GM18870 (cell line): ENCODE measurements at regions not wholly inside any gene's neighbourhood (a gene's known extent, or its start where the extent isn't known, plus 50 kb on each side); places are given as distances from the start of the nearest gene placed in this dataset.
"Not testable (repeated sequence)": the region's sequence is repeated elsewhere in the genome, so short reads cannot be mapped to it uniquely, and the experiment has no call there.

Experiments
- ATAC-seq: cut with Tn5 transposase; IDR thresholded peaks from one replicate; pipeline ENCODE4 v1.9.1; 2021; ENCODE audit warnings: moderate library complexity; ENCODE audit not compliant: unreplicated experiment

- no peak for ATAC-seq
Observed at GRCh38 chr2:15681089-15681885, 89.6 kb downstream of the DDX1 start.

DNA sequence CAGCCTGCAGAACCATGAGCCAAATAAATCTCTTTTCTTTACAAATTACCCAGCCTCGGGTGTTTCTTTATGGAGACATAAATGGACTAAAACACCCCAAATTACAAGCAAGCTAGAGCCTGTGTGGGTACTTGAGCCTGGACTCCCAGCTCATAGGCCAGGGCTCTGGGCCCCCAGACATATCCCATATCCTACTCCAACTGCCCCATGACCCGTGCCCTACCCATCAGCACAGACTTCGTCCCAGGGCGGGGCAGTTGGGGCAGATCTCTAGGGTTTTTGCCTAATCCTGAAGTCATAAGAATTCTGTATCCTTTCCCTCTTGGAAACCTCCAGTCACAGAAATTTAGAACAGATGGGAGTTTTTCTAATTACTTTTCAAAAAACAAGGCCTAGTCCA lies 90.7 kb downstream of the DDX1 start:
- no peak for ATAC-seq

GRCh38 chr2:15684161-15685039 lies 92.7 kb downstream of the DDX1 start:
- no peak for ATAC-seq

GRCh38 chr2:15685143-15685542 lies 93.5 kb downstream of the DDX1 start:
- ATAC-seq, result no peak

DNA sequence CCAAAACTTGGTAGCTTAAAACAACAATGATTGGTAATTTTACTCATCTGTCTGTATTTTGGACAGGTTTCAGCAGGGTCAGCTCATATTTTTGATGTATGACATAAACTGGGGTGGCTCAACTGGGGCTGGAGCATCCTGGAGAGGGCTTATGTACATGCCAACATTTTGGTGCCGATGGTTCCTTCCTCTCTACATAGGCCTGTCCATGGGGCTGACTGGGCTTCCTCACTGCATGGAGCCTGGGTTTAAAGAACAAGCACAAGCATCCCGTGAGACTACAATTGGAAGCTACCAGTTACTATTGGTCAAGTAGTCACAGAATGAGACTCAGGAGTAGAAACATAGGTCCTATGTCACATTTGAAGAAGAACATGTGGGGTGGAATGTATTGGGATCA lies 95.0 kb downstream of the DDX1 start:
- no peak for ATAC-seq

GRCh38 chr2:15687243-15687642 lies 95.6 kb downstream of the DDX1 start:
- no peak for ATAC-seq

DNA sequence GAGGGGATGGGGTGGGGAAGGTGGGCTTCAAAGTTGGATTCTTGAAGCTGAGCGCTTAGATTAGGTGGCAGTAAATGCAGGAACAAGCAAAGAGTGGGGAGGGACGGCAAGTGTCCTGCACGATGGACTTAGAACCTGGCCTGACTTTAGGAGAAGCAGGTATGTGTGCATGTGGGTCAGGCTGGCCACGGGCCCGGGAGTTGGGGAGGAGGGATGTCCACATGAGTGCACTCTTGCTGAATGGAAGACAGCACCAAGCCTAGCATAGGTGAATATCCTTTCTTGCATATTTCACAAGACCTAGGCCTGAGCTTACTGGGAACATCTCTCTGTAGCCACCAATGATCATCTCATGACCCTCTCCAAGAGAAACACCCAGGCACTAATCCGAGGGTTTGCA lies 96.1 kb downstream of the DDX1 start:
- ATAC-seq, result no peak

- no peak for ATAC-seq
Observed at GRCh38 chr2:15688924-15689568, 97.4 kb downstream of the DDX1 start.

GRCh38 chr2:15689654-15690053 lies 98.0 kb downstream of the DDX1 start:
- no peak for ATAC-seq

DNA sequence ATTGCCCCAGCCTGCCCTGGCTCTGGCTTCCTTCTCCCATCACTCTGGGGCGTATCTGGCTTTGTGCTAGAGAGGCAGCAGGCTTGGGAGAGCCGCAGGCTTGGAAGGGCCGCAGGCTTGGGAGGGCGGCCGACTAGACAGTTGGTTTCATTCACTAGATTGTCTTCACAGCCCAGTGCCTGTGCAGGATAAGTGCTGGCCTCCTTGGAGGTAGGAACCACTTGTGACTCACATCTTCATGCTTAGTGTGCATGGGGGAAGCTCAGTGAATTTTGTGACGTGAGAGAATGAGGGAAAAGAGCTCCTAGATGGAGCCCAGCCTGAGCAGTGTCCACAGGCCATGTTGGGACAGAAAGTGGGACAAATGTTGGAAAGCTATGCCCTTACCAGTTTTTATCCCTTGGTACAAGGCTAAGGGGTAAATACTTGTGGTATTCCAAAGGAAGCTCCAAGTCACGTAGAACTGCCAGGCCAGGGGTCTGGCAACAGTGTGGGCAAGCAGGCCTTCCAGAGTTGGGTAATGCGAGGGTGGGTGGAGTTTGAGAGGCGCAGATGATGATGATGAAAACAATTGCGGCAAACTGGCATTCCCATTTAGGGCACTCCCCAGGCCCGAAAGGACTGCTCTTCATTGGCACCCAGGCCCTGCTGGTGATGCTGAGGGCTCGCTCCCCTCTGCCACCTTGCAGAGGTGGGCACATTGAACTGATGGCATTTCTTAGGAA lies 100.1 kb downstream of the DDX1 start:
- ATAC-seq, result no peak

DNA sequence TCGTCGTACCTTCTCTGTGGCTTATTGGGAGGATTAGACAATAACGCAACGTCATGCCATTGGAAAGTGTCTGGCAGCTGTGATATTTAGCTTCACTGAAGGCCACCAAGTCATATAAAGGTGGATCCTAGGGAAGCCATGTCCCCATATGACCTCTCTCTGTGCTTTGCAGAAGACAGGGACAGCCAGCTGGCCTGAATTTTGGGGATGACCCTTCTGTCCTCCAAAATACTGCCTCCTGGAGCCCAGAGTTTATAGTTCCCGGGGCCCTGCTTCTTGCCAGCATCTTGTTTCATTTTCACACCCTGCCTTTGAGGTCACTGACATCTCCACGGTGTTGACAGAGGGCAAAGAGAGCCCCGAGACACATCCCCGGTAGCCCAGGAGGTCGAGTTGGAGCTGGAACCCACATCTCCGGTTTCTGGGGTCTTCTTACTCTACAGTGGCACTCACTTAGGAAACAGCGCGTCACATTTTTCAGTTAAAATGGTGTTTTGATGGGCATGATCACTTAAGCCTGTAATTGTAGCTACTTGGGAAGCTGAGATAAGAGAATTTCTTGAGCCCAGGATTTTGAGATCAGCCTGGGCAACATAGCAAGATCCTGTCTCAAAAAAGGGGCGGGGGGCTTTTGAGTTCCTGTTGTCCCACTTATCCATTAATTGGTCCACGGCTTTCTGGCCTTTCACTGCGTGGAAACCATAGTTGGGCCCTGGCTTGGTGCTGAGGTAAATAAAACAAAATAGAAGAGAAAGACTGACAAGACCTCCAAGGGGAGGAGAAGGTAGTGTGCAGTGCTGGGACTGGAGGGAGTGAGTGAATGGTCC lies 101.1 kb downstream of the DDX1 start:
- no peak for ATAC-seq

DNA sequence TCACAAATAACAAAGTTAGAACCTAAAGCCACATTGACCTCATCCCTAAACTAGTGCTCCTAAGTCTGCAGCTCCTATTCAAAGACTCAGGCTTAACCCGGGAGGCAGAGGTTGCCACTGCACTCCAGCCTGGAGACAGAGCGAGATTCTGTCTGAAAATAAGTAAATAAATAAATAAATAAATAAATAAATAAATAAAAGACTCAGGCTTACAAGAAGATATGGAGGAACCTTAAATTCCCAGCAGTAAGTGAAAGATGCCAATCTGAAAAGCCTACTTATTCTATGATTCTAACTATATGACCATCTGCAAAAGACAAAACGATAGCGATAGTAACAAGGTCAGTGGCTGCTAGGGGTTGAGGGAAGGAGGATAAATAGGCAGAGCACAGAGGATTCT lies 101.7 kb downstream of the DDX1 start:
- ATAC-seq, result no peak

- no peak for ATAC-seq
Observed at GRCh38 chr2:15693926-15694588, 102.4 kb downstream of the DDX1 start.

DNA sequence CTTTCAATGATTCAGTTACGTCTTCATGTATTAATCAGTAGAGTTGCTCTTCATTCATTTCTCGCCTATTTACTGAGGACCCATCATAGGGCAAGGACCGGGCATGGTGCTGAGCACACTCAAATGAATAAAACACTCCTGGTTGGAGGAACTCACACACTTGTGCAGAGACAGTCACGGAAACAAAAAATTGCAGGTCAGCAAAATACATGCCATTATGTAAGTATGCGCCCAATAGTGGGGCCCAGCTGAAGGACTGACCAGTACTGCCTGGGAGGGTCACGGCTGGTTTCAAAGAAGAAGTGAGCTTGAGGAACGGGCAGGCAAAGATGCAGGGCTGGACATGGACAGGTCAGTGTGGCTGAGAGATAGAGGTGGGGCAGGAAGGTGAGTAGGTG lies 102.9 kb downstream of the DDX1 start:
- ATAC-seq, result no peak

- no peak for ATAC-seq
Observed at GRCh38 chr2:15695582-15696330, 104.1 kb downstream of the DDX1 start.

GRCh38 chr2:15696606-15697170 lies 105.0 kb downstream of the DDX1 start:
- not testable (repeated sequence) for ATAC-seq

GRCh38 chr2:15700131-15700530 lies 108.5 kb downstream of the DDX1 start:
- ATAC-seq, result no peak

DNA sequence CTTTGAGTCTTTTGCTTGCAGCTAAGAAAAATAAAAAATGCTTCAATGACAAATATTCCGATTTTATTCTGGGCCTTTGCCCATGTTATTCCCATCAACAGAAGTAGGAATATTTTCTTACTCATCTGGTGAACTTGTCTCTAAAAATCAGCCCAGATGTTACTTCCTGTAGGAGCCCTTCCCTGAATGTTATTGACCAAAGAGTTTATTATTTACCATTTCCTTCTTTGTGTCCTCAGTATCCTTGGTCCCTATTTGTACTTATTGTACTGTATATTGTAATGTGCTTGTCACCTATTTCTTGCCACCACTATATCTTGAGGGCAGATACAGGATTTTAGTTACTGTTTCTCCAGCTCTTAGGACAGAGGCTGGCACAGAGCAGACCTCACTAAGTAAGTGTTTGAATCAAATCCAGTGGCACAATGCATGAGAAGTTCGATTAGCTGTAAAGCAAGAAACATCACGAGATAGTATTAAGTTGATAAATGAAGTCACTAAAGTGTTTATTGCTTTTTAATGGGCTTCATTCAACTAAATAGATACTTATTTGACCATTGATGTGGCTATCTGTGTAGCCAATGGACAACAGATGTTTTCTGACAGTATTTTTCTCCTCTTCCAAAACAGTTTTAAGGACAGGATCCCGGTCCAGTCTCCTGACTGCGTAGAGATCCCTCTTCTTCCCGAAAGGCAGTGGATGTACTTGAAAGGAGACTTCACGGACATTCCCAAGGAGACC lies 109.1 kb downstream of the DDX1 start:
- no peak for ATAC-seq
